A673 (cell line): ENCODE measurements at regions not wholly inside any gene's neighbourhood (a gene's known extent, or its start where the extent isn't known, plus 50 kb on each side); places are given as distances from the start of the nearest gene placed in this dataset.

Source experiments
- EZH2 ChIP-seq: fragments of 200-600 bp; sonication (generic); IDR thresholded peaks from 2 replicates; pipeline ENCODE4 v1.6.1; 2017; ENCODE audit warnings: borderline replicate concordance, low read depth, mild to moderate bottlenecking, mixed read lengths, antibody characterized with exemption, low read length; ENCODE audit not compliant: poor library complexity, severe bottlenecking
- TF ChIP-seq, protein P1 (sequence below): fragments of 300-800, 200-600 bp; sonication (generic); conservative IDR thresholded peaks from 2 replicates; pipeline ENCODE4 v1.5.1; 2017; ENCODE audit warnings: low read depth, mild to moderate bottlenecking, antibody characterized with exemption, low read length, moderate library complexity, mixed read lengths

DNA sequence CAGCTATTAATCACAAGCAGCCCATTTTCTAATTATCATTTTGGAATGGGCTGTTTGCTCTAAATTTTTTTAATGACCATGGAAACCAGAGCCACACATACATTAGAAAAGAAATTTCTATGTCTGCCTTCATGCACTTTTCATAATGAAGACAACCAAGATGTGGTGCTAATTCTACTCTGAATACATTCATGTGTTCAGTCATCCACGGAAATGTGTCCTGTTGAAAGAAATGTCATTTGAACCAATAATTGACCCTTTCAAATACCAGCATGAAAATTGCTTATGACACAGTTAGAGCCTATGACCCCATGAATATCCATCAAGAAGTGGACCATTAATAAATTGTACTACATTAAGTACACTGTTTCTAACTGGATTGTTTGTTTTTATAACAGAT lies 99.7 kb upstream of the KCNA4 start:
- no peak for TF ChIP-seq EZH2
- TF ChIP-seq, protein P1, sequence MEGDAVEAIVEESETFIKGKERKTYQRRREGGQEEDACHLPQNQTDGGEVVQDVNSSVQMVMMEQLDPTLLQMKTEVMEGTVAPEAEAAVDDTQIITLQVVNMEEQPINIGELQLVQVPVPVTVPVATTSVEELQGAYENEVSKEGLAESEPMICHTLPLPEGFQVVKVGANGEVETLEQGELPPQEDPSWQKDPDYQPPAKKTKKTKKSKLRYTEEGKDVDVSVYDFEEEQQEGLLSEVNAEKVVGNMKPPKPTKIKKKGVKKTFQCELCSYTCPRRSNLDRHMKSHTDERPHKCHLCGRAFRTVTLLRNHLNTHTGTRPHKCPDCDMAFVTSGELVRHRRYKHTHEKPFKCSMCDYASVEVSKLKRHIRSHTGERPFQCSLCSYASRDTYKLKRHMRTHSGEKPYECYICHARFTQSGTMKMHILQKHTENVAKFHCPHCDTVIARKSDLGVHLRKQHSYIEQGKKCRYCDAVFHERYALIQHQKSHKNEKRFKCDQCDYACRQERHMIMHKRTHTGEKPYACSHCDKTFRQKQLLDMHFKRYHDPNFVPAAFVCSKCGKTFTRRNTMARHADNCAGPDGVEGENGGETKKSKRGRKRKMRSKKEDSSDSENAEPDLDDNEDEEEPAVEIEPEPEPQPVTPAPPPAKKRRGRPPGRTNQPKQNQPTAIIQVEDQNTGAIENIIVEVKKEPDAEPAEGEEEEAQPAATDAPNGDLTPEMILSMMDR, result no peak
